OCI-LY1 (cell line): ENCODE measurements at regions not wholly inside any gene's neighbourhood (a gene's known extent, or its start where the extent isn't known, plus 50 kb on each side); places are given as distances from the start of the nearest gene placed in this dataset.

Source experiments
- H2AFZ ChIP-seq: fragments of 200-600 bp; sonication (generic), shearing (Covaris generic); 2 replicates; pipeline ENCODE4 v1.6.0; 2014; ENCODE audit warnings: antibody characterized with exemption, mild to moderate bottlenecking, low read length
- H3F3A ChIP-seq: fragments of 200-600 bp; sonication (generic), shearing (Covaris generic); 2 replicates; pipeline ENCODE4 v1.6.0; 2014; ENCODE audit warnings: mild to moderate bottlenecking, antibody characterized with exemption, low read length, moderate library complexity; ENCODE audit not compliant: insufficient read depth
- H3K27ac ChIP-seq: fragments of 200-600 bp; sonication (generic); 2 replicates; pipeline ENCODE4 v1.5.1; 2014; ENCODE audit warnings: low read length, mixed run types, mild to moderate bottlenecking, low read depth; ENCODE audit not compliant: poor library complexity, severe bottlenecking
- H3K27me3 ChIP-seq: fragments of 200-600 bp; sonication (generic); 2 replicates; pipeline ENCODE4 v1.6.0; 2014; ENCODE audit warnings: antibody characterized with exemption, mild to moderate bottlenecking, low read length, moderate library complexity; ENCODE audit not compliant: insufficient read depth
- H3K36me3 ChIP-seq: fragments of 200-600 bp; sonication (generic); 2 replicates; pipeline ENCODE4 v1.6.1; 2014; ENCODE audit warnings: mild to moderate bottlenecking, antibody characterized with exemption, low read length, moderate library complexity, mixed read lengths; ENCODE audit not compliant: insufficient read depth
- H3K4me1 ChIP-seq: fragments of 200-600 bp; sonication (generic); 2 replicates; pipeline ENCODE4 v1.5.1; 2014; ENCODE audit warnings: mild to moderate bottlenecking, low read length, moderate library complexity; ENCODE audit not compliant: insufficient read depth, severe bottlenecking
- H3K4me2 ChIP-seq: fragments of 200-600 bp; sonication (generic), shearing (Covaris generic); 2 replicates; pipeline ENCODE4 v1.6.1; 2014; ENCODE audit warnings: low read length
- H3K4me3 ChIP-seq: fragments of 200-600 bp; sonication (generic); 2 replicates; pipeline ENCODE4 v1.5.1; 2014; ENCODE audit warnings: low read length, low read depth, mild to moderate bottlenecking, mixed read lengths; ENCODE audit not compliant: poor library complexity, severe bottlenecking
- H3K79me2 ChIP-seq: fragments of 200-600 bp; shearing (Covaris generic); 2 replicates; pipeline ENCODE4 v1.6.1; 2016; ENCODE audit warnings: mixed run types, low read length, mixed read lengths; ENCODE audit not compliant: insufficient read depth
- H3K9ac ChIP-seq: fragments of 200-600 bp; sonication (generic), shearing (Covaris generic); 2 replicates; pipeline ENCODE4 v1.6.1; 2014; ENCODE audit warnings: mild to moderate bottlenecking, low read length, mixed read lengths
- H3K9me2 ChIP-seq: fragments of 200-600 bp; sonication (generic), shearing (Covaris generic); 2 replicates; pipeline ENCODE4 v1.6.1; 2014; ENCODE audit warnings: low read depth, mild to moderate bottlenecking, low read length, mixed read lengths
- H3K9me3 ChIP-seq: fragments of 200-600 bp; shearing (Covaris generic); 2 replicates; pipeline ENCODE4 v1.6.1; 2014; ENCODE audit warnings: low read length, mixed read lengths
- H4K20me1 ChIP-seq: fragments of 200-600 bp; sonication (generic), shearing (Covaris generic); 2 replicates; pipeline ENCODE4 v1.6.0; 2016; ENCODE audit warnings: mild to moderate bottlenecking, low read length; ENCODE audit not compliant: insufficient read depth
- CTCF ChIP-seq: fragments of 200-600 bp; sonication (generic), shearing (Covaris generic); IDR thresholded peaks from 2 replicates; pipeline ENCODE4 v1.5.1; 2017; ENCODE audit warnings: mild to moderate bottlenecking, antibody characterized with exemption, low read length, moderate library complexity, mixed read lengths
- EZH2 ChIP-seq: fragments of 200-600 bp; sonication (generic), shearing (Covaris generic); IDR thresholded peaks from 2 replicates; pipeline ENCODE4 v1.8.0; 2017; ENCODE audit warnings: borderline replicate concordance, mixed run types, mild to moderate bottlenecking, antibody characterized with exemption, low read length, moderate library complexity, mixed read lengths

- no peak overlapping the region for H2AFZ ChIP-seq
These were observed 207.5 kb downstream of the PDCD6IP start for GRCh38 chr3:34005886-34006285.

GRCh38 chr3:34008191-34008590 is 209.8 kb downstream of the PDCD6IP start:
- no peaks in the 10 kb centered on the region for H3K4me1 ChIP-seq
- no peaks in the 10 kb centered on the region for H3K9me2 ChIP-seq
- H3K36me3 ChIP-seq = no peaks in the 10 kb centered on the region
- H3K4me2 ChIP-seq = no peak overlapping the region
- H2AFZ ChIP-seq = no peak overlapping the region
- H4K20me1 ChIP-seq = no peaks in the 10 kb centered on the region
- TF ChIP-seq EZH2 = no peak
- no peak for TF ChIP-seq CTCF
- no peak overlapping the region for H3K27ac ChIP-seq
- no peaks in the 10 kb centered on the region for H3F3A ChIP-seq
- no peak overlapping the region for H3K9ac ChIP-seq
- no peaks in the 10 kb centered on the region for H3K9me3 ChIP-seq
- H3K79me2 ChIP-seq = no peaks in the 10 kb centered on the region
- H3K4me3 ChIP-seq = no peak overlapping the region
- H3K27me3 ChIP-seq = no peaks in the 10 kb centered on the region

More at GRCh38 chr3:34005886-34006285, 207.5 kb downstream of the PDCD6IP start:
- Histone ChIP-seq H3K79me2 (no peaks in the 10 kb centered on the region), H3K4me2 (no peak overlapping the region), H3K4me1 (no peaks in the 10 kb centered on the region), H3K9me3 (no peaks in the 10 kb centered on the region), H4K20me1 (no peaks in the 10 kb centered on the region), H3K36me3 (no peaks in the 10 kb centered on the region), H3K27me3 (no peaks in the 10 kb centered on the region), H3K27ac (no peak overlapping the region), H3K9ac (no peak overlapping the region), H3K4me3 (no peak overlapping the region), H3F3A (no peaks in the 10 kb centered on the region), H3K9me2 (no peaks in the 10 kb centered on the region)
- no peak for TF ChIP-seq CTCF
- TF ChIP-seq EZH2 = no peak

- H3F3A ChIP-seq = no peaks in the 10 kb centered on the region
- H4K20me1 ChIP-seq = no peaks in the 10 kb centered on the region
- no peak overlapping the region for H3K4me2 ChIP-seq
- H3K4me1 ChIP-seq = no peaks in the 10 kb centered on the region
- no peaks in the 10 kb centered on the region for H3K79me2 ChIP-seq
- TF ChIP-seq EZH2 = no peak
- TF ChIP-seq CTCF = no peak
- H3K9me3 ChIP-seq = no peaks in the 10 kb centered on the region
- H3K4me3 ChIP-seq = no peak overlapping the region
- H3K9ac ChIP-seq = no peak overlapping the region
- no peaks in the 10 kb centered on the region for H3K9me2 ChIP-seq
- H3K27me3 ChIP-seq = no peaks in the 10 kb centered on the region
- H3K36me3 ChIP-seq = no peaks in the 10 kb centered on the region
- no peak overlapping the region for H3K27ac ChIP-seq
- no peak overlapping the region for H2AFZ ChIP-seq
These were observed 210.7 kb downstream of the PDCD6IP start for GRCh38 chr3:34008836-34009809.
